MCF 10A (cell line): ENCODE measurements at regions not wholly inside any gene's neighbourhood (a gene's known extent, or its start where the extent isn't known, plus 50 kb on each side); places are given as distances from the start of the nearest gene placed in this dataset.

Source experiments
- BruUV-seq: library from RNA; stranded (reverse); fragments of 400-500 nt; replicated peaks from 2 replicates; lab custom pipeline; 2021; lab: Mats Ljungman, UMichigan
- CTCF ChIA-PET: fragments of 300-600 bp; sonication (Branson Sonifier 250); formaldehyde crosslinking; extraction: SDS; loops from one replicate; lab custom pipeline; 2021; ENCODE audit warnings: antibody characterized with exemption, inconsistent platforms; lab: Yijun Ruan, JAX
- POLR2A ChIA-PET: fragments of 300-600, 350-650 bp; sonication (Branson Sonifier 250); formaldehyde crosslinking; extraction: SDS; loops from one replicate; lab custom pipeline; 2020; ENCODE audit warnings: antibody characterized with exemption, inconsistent platforms; lab: Yijun Ruan, JAX
- DNase-seq: peaks from one replicate; pipeline ENCODE4 v3.0.0-alpha.2; 2018; ENCODE audit not compliant: unreplicated experiment
- H3K27ac Mint-ChIP-seq: one replicate; pipeline ENCODE4 v1.8.0; 2022; ENCODE audit warnings: mild to moderate bottlenecking, low read depth, mixed read lengths; ENCODE audit not compliant: unreplicated experiment
- H3K27me3 Mint-ChIP-seq: one replicate; pipeline ENCODE4 v1.8.0; 2022; ENCODE audit warnings: mixed read lengths; ENCODE audit not compliant: insufficient read depth, unreplicated experiment
- H3K36me3 Mint-ChIP-seq: one replicate; pipeline ENCODE4 v1.8.0; 2022; ENCODE audit warnings: mild to moderate bottlenecking, moderate library complexity, mixed read lengths; ENCODE audit not compliant: insufficient read depth, unreplicated experiment
- H3K4me1 Mint-ChIP-seq: one replicate; pipeline ENCODE4 v1.8.0; 2022; ENCODE audit warnings: mixed read lengths; ENCODE audit not compliant: insufficient read depth, unreplicated experiment
- H3K4me3 Mint-ChIP-seq: one replicate; pipeline ENCODE4 v1.8.0; 2022; ENCODE audit warnings: mild to moderate bottlenecking, moderate library complexity, mixed read lengths; ENCODE audit not compliant: unreplicated experiment
- H3K9me3 Mint-ChIP-seq: one replicate; pipeline ENCODE4 v1.8.0; 2022; ENCODE audit warnings: mixed read lengths; ENCODE audit not compliant: unreplicated experiment
- CTCF ChIP-seq: fragments of 200-600 bp; IDR thresholded peaks from one replicate; pipeline ENCODE4 v1.8.0; 2022; ENCODE audit warnings: antibody characterized with exemption, mild to moderate bottlenecking; ENCODE audit not compliant: unreplicated experiment
- intact Hi-C: fragments of 100-400 bp; cut with micrococcal nuclease; formaldehyde crosslinking; loops from 2 replicates; pipeline ENCODE4 v1.14.1; 2022

- CTCF ChIA-PET: interaction anchor here (0.7 to 0.8 kb wide), 2 partner anchors 28 to 48 kb away, joined by 3 read pairs; no protein-coding TSS in a partner anchor
- peaks cover 5% of the 10 kb centered on the region for H3K4me1 Mint-ChIP-seq
Observed at GRCh38 chr7:52936750-52937149, 98.7 kb upstream of the POM121L12 start.

GRCh38 chr7:52928591-52928990, 106.8 kb upstream of the POM121L12 start:
- intact Hi-C loops: no loop called here
- Mint-ChIP-seq H3K27ac (no peak overlapping the region), H3K4me3 (no peak overlapping the region), H3K36me3 (no peaks in the 10 kb centered on the region), H3K27me3 (peaks cover 3% of the 10 kb centered on the region), H3K9me3 (peaks cover 4% of the 10 kb centered on the region), H3K4me1 (no peaks in the 10 kb centered on the region)
- no peak for TF ChIP-seq CTCF
- ChIA-PET CTCF (interaction anchor here (0.5 kb wide), 1 partner anchor 139 kb away, joined by 3 read pairs; no protein-coding TSS in a partner anchor), POLR2A (no interaction called here)
- BruUV-seq: no TSS peak
- no peak for DNase-seq

More at GRCh38 chr7:52936750-52937149, 98.7 kb upstream of the POM121L12 start:
- H3K27ac Mint-ChIP-seq: no peak overlapping the region
- BruUV-seq: no TSS peak
- peaks cover 6% of the 10 kb centered on the region for H3K9me3 Mint-ChIP-seq
- peaks cover 6% of the 10 kb centered on the region for H3K36me3 Mint-ChIP-seq
- H3K27me3 Mint-ChIP-seq: peaks cover 10% of the 10 kb centered on the region
- POLR2A ChIA-PET: no interaction called here
- no peak overlapping the region for H3K4me3 Mint-ChIP-seq
- no peak for DNase-seq
- intact Hi-C loops: no loop called here
- no peak for TF ChIP-seq CTCF

GRCh38 chr7:52925332-52925731, 110.1 kb upstream of the POM121L12 start:
- Mint-ChIP-seq H3K4me3 (no peak overlapping the region), H3K4me1 (no peaks in the 10 kb centered on the region), H3K9me3 (no peaks in the 10 kb centered on the region), H3K27me3 (peaks cover 35% of the 10 kb centered on the region), H3K36me3 (no peaks in the 10 kb centered on the region), H3K27ac (no peak overlapping the region)
- POLR2A ChIA-PET: interaction anchor here (0.6 kb wide), 1 partner anchor 171 kb away, joined by 4 read pairs; no protein-coding TSS in a partner anchor
- CTCF ChIA-PET: no interaction called here
- intact Hi-C loops: no loop called here
- DNase-seq: no peak
- no TSS peak for BruUV-seq
- no peak for TF ChIP-seq CTCF

GRCh38 chr7:52920977-52921376, 114.5 kb upstream of the POM121L12 start:
- Mint-ChIP-seq H3K36me3 (no peaks in the 10 kb centered on the region), H3K4me3 (no peak overlapping the region), H3K9me3 (no peaks in the 10 kb centered on the region), H3K27me3 (peaks cover 36% of the 10 kb centered on the region), H3K4me1 (no peaks in the 10 kb centered on the region), H3K27ac (no peak overlapping the region)
- no TSS peak for BruUV-seq
- ChIA-PET CTCF (interaction anchor here (1.1 to 1.7 kb wide), 2 partner anchors 10 to 903 kb away, joined by 4 read pairs; no protein-coding TSS in a partner anchor), POLR2A (no interaction called here)
- no peak for DNase-seq
- TF ChIP-seq CTCF: no peak
- intact Hi-C loops: no loop called here
